PC-3 (cell line): ENCODE measurements at regions not wholly inside any gene's neighbourhood (a gene's known extent, or its start where the extent isn't known, plus 50 kb on each side); places are given as distances from the start of the nearest gene placed in this dataset.

ENCODE experiments used
- EZH2 ChIP-seq: fragments of 300-600 bp; sonication (generic); IDR thresholded peaks from one replicate; pipeline ENCODE4 v1.6.1; 2017; ENCODE audit warnings: antibody characterized with exemption, mild to moderate bottlenecking, low read length; ENCODE audit not compliant: unreplicated experiment
- EZH2phosphoT487 ChIP-seq: fragments of 300-600 bp; sonication (generic); IDR thresholded peaks from 2 replicates; pipeline ENCODE4 v1.6.1; 2018; ENCODE audit warnings: mild to moderate bottlenecking, antibody characterized with exemption, low read length, borderline replicate concordance
- TF ChIP-seq, protein P1 (sequence below): fragments of 300-600 bp; sonication (generic); conservative IDR thresholded peaks from 2 replicates; pipeline ENCODE4 v1.5.1; 2017; ENCODE audit warnings: antibody characterized with exemption, low read depth, mild to moderate bottlenecking, low read length

DNA sequence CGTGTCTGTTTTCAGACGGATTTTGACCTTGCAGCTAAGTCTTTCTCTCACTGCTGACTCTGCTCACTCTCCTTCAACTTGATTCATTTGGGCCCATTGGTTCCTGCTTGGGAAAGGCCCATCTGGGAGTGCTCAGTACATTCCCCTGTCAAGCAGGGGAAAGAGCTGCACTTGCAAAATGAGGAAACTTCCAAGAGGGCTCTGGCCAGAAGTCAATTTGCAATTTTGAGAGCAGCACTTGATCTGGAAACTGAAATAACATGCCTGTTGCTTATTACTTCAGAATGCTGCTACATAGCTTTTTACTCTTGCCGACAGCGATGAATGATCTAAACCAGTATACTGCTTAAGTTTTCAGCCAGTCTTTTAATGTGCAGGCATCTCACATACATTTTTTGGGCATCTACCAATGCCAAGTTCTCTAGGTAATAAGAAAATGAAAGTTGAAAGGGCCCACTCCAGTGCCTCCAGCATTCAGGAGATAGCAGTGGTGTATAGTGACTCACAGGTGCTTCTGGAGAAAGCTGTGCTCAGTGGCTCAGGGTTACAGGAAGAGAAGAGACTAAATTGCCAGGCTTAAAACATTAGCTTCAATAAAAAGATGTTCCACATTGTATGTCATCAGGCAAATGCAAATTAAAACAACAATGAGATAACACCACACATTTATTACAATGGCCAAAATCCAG is 70.1 kb upstream of the RORA start:
- TF ChIP-seq, protein P1, sequence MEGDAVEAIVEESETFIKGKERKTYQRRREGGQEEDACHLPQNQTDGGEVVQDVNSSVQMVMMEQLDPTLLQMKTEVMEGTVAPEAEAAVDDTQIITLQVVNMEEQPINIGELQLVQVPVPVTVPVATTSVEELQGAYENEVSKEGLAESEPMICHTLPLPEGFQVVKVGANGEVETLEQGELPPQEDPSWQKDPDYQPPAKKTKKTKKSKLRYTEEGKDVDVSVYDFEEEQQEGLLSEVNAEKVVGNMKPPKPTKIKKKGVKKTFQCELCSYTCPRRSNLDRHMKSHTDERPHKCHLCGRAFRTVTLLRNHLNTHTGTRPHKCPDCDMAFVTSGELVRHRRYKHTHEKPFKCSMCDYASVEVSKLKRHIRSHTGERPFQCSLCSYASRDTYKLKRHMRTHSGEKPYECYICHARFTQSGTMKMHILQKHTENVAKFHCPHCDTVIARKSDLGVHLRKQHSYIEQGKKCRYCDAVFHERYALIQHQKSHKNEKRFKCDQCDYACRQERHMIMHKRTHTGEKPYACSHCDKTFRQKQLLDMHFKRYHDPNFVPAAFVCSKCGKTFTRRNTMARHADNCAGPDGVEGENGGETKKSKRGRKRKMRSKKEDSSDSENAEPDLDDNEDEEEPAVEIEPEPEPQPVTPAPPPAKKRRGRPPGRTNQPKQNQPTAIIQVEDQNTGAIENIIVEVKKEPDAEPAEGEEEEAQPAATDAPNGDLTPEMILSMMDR = no peak
- TF ChIP-seq EZH2 (no peak), EZH2phosphoT487 (no peak)
